ENCODE measurements at regions not wholly inside any gene's neighbourhood (a gene's known extent, or its start where the extent isn't known, plus 50 kb on each side); places are given as distances from the start of the nearest gene placed in this dataset.

DNA sequence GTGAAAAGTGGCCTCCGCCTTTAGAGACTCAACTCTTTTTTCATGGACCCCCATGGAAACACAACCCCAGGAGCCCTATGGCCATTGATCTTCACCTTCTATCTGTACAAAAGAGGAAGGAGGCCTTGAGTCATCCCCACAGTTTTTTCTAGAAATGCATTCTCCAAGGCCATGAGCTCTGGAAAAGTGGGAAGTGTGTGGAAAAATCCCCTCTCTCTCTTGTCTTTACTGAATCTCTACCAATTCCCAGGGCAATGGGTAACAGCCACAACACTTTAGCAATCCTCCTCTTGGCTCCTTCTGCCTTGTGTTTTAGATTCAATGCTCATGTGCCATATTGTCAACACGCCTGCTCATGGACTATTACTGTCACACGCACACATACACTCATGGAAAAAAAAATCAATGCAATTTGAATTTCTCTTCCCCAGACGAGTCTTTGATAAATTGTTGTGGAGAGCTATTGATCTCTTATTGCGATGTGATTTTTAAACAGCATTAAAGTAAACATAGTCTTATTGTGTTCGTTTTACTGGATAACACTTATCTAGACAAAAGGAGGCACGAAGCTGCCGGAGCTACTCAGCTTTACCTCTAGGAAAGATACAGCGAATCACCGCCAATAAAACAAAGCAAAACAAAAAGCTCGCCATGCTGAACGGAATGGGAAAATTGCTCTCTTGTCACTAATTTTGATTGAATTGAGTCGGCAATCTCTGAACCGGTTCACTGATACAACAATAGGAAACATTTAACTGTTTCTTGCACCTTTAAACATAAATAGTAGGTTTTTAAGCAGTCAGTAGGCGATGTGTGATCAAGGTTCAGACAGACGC lies 260.3 kb downstream of the VRK1 start:
- no TSS peak for BruUV-seq (replicated peaks)
- DNase-seq (ENCODE audit: low spot score) (no peak), FAIRE-seq (no peak), ATAC-seq (no peak)
- 29% methylated on average over 16 of the region's 16 CpGs for WGBS (ENCODE audit: low lambda C conversion rate)
- POLR2A ChIA-PET = no interaction called here
- H2AFZ ChIP-seq (ENCODE audit: low read length) = no peak overlapping the region
- H3K27me3 ChIP-seq (ENCODE audit: control insufficient read depth in 1 of 2, insufficient read depth in 2 of 2, low read length in 2 of 2) = peaks cover 0 to 4% of the 10 kb centered on the region in 2 experiments; a peak in 1 of 5 replicates
- in situ Hi-C loops (cut with HindIII; ENCODE audit: extremely low pct_ligation_motif_present, low pct_unique_long_range_greater_than_20kb) (no loop called here), intact Hi-C loops (cut with micrococcal nuclease; ENCODE audit: unreplicated experiment) (no loop called here)
- H3K9me3 ChIP-seq (ENCODE audit: low read length) = no peaks in the 10 kb centered on the region
- no peak overlapping the region for H3K27ac ChIP-seq (ENCODE audit: extremely low read length, insufficient read depth, low read length)
- no peak overlapping the region for H3K9ac ChIP-seq (ENCODE audit: insufficient read depth, low read depth, low read length)
- no peaks in the 10 kb centered on the region for H4K20me1 ChIP-seq (ENCODE audit: insufficient read depth, low read length)
- H3K4me2 ChIP-seq (ENCODE audit: low read depth, low read length) = no peak overlapping the region
- no peaks in the 10 kb centered on the region for H3K36me3 ChIP-seq (replicated peaks in 1 of 2; ENCODE audit: control insufficient read depth in 1 of 2, insufficient read depth in 2 of 2, low read length in 2 of 2)
- TF ChIP-seq TEAD2 (CRISPR knock-in tag; IDR thresholded peaks at IDR 0.05) = no peak
- no peak for TF ChIP-seq HIVEP1 (CRISPR knock-in tag; IDR thresholded peaks at IDR 0.05)
- no peak for TF ChIP-seq ZNF777 (CRISPR knock-in tag; IDR thresholded peaks at IDR 0.05)
- TF ChIP-seq BRF2 (CRISPR knock-in tag; IDR thresholded peaks at IDR 0.05) = no peak
- TF ChIP-seq ZNF766 (CRISPR knock-in tag; IDR thresholded peaks at IDR 0.05; ENCODE audit: borderline replicate concordance) = no peak
- TF ChIP-seq ZNF331 (CRISPR knock-in tag; IDR thresholded peaks at IDR 0.05) = no peak
- TF ChIP-seq ETV5 (CRISPR knock-in tag; IDR thresholded peaks at IDR 0.05; ENCODE audit: borderline replicate concordance) = no peak
- TF ChIP-seq, protein P1, sequence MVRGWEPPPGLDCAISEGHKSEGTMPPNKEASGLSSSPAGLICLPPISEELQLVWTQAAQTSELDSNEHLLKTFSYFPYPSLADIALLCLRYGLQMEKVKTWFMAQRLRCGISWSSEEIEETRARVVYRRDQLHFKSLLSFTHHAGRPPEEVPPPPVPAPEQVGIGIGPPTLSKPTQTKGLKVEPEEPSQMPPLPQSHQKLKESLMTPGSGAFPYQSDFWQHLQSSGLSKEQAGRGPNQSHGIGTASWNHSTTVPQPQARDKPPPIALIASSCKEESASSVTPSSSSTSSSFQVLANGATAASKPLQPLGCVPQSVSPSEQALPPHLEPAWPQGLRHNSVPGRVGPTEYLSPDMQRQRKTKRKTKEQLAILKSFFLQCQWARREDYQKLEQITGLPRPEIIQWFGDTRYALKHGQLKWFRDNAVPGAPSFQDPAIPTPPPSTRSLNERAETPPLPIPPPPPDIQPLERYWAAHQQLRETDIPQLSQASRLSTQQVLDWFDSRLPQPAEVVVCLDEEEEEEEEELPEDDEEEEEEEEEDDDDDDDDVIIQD (CRISPR knock-in tag; IDR thresholded peaks at IDR 0.05; ENCODE audit: low read depth) = no peak
- TF ChIP-seq POLR2AphosphoS2 (IDR thresholded peaks at IDR 0.05; ENCODE audit: low read depth, low read length) = no peak
- TF ChIP-seq ZNF816 (CRISPR knock-in tag; IDR thresholded peaks at IDR 0.05; ENCODE audit: borderline replicate concordance) = no peak
- no peak for TF ChIP-seq NAIF1 (CRISPR knock-in tag; IDR thresholded peaks at IDR 0.05; ENCODE audit: borderline replicate concordance)
- TF ChIP-seq EP300 (IDR thresholded peaks at IDR 0.05; ENCODE audit: low read depth in 2 of 2, low read length in 2 of 2) = no peak
- TF ChIP-seq EP300 (CRISPR knock-in tag; IDR thresholded peaks at IDR 0.05; ENCODE audit: borderline replicate concordance) = no peak
- TF ChIP-seq CEBPG (CRISPR knock-in tag; IDR thresholded peaks at IDR 0.05) = no peak
- TF ChIP-seq RBM39 (IDR thresholded peaks at IDR 0.05; ENCODE audit: low read depth, low read length, poor library complexity, severe bottlenecking) = no peak
- no peak for TF ChIP-seq ARID2 (CRISPR knock-in tag; IDR thresholded peaks at IDR 0.05; ENCODE audit: borderline replicate concordance)
- TF ChIP-seq ZNF782 (CRISPR knock-in tag; IDR thresholded peaks at IDR 0.05; ENCODE audit: borderline replicate concordance) = no peak
- no peak for TF ChIP-seq ZNF549 (CRISPR knock-in tag; IDR thresholded peaks at IDR 0.05)
- TF ChIP-seq MNT (IDR thresholded peaks at IDR 0.05) = no peak
- no peak for TF ChIP-seq NCOA1 (CRISPR knock-in tag; IDR thresholded peaks at IDR 0.05)
- TF ChIP-seq ZNF660 (CRISPR knock-in tag; IDR thresholded peaks at IDR 0.05; ENCODE audit: borderline replicate concordance, low read depth) = no peak
- CTCF ChIA-PET (ENCODE audit: low intra/inter-chr PET ratio, low total read pairs) = no interaction called here
- H3K4me1 ChIP-seq (ENCODE audit: insufficient read depth, low read length) = no peaks in the 10 kb centered on the region
- H3K79me2 ChIP-seq (ENCODE audit: insufficient read depth, low read length) = no peaks in the 10 kb centered on the region
- H3K4me3 ChIP-seq (replicated peaks in 1 of 3; ENCODE audit: insufficient read depth in 1 of 3, low read depth in 2 of 3, low read length in 3 of 3) = no peak overlapping the region

Measured in HepG2 (cell line).